ENCODE measurements at regions not wholly inside any gene's neighbourhood (a gene's known extent, or its start where the extent isn't known, plus 50 kb on each side); places are given as distances from the start of the nearest gene placed in this dataset.

- intact Hi-C loops (cut with DNase I), result no loop called here
- DNase-seq, result no peak
- ATAC-seq, result no peak
These were observed 284.5 kb upstream of the SEMA3A start for GRCh38 chr7:84479059-84479458.

- intact Hi-C loops (cut with DNase I), result no loop called here
- ATAC-seq, result no peak
- no peak for DNase-seq
These were observed 283.3 kb upstream of the SEMA3A start for GRCh38 chr7:84477786-84478478.

- intact Hi-C loops (cut with DNase I), result no loop called here
- ATAC-seq (no peak), DNase-seq (no peak)
These were observed 279.8 kb upstream of the SEMA3A start for GRCh38 chr7:84474436-84474835.

- intact Hi-C loops (cut with DNase I), result no loop called here
- no peak for ATAC-seq
- no peak for DNase-seq
These were observed 277.0 kb upstream of the SEMA3A start for GRCh38 chr7:84471576-84471975.

- ATAC-seq (no peak), DNase-seq (no peak)
- intact Hi-C loops (cut with DNase I), result no loop called here
These were observed 274.4 kb upstream of the SEMA3A start for GRCh38 chr7:84469034-84469433.

GRCh38 chr7:84462259-84462658 is 267.7 kb upstream of the SEMA3A start:
- ATAC-seq (no peak), DNase-seq (no peak)
- intact Hi-C loops (cut with DNase I), result no loop called here

GRCh38 chr7:84461093-84461492 is 266.5 kb upstream of the SEMA3A start:
- intact Hi-C loops (cut with DNase I), result no loop called here
- ATAC-seq, result no peak

GRCh38 chr7:84455788-84456187 is 261.2 kb upstream of the SEMA3A start:
- DNase-seq (no peak), ATAC-seq (no peak)
- intact Hi-C loops (cut with DNase I), result loop anchor here in 1 of 2 donors (10.0 kb wide), 1 partner anchor 481 kb away; no protein-coding TSS in a partner anchor

More at GRCh38 chr7:84461093-84461492, 266.5 kb upstream of the SEMA3A start:
- no peak for DNase-seq

GRCh38 chr7:84454174-84454959 is 259.8 kb upstream of the SEMA3A start:
- intact Hi-C loops (cut with DNase I), result loop anchor here in 1 of 2 donors (10.0 kb wide), 1 partner anchor 480 kb away; no protein-coding TSS in a partner anchor
- ATAC-seq, result no peak

GRCh38 chr7:84452618-84453017 is 258.0 kb upstream of the SEMA3A start:
- ATAC-seq, result no peak
- intact Hi-C loops (cut with DNase I), result loop anchor here in 1 of 2 donors (10.0 kb wide), 1 partner anchor 478 kb away; no protein-coding TSS in a partner anchor
- no peak for DNase-seq

More at GRCh38 chr7:84454174-84454959, 259.8 kb upstream of the SEMA3A start:
- no peak for DNase-seq

- ATAC-seq (no peak), DNase-seq (no peak)
- intact Hi-C loops (cut with DNase I), result loop anchor here in 1 of 2 donors (10.0 kb wide), 1 partner anchor 476 kb away; no protein-coding TSS in a partner anchor
These were observed 256.2 kb upstream of the SEMA3A start for GRCh38 chr7:84450772-84451171.

- DNase-seq (no peak), ATAC-seq (no peak)
- intact Hi-C loops (cut with DNase I), result no loop called here
These were observed 253.2 kb upstream of the SEMA3A start for GRCh38 chr7:84447636-84448293.

- intact Hi-C loops (cut with DNase I), result no loop called here
- ATAC-seq (no peak), DNase-seq (no peak)
These were observed 252.4 kb upstream of the SEMA3A start for GRCh38 chr7:84446991-84447480.

- ATAC-seq (no peak), DNase-seq (no peak)
- intact Hi-C loops (cut with DNase I), result no loop called here
These were observed 231.2 kb upstream of the SEMA3A start for GRCh38 chr7:84425702-84426259.

- intact Hi-C loops (cut with DNase I), result no loop called here
- DNase-seq (no peak), ATAC-seq (no peak)
These were observed 228.2 kb upstream of the SEMA3A start for GRCh38 chr7:84422790-84423189.

- intact Hi-C loops (cut with DNase I), result no loop called here
- DNase-seq, result no peak
These were observed 217.8 kb upstream of the SEMA3A start for GRCh38 chr7:84412161-84412969.

GRCh38 chr7:84399661-84400060 is 205.1 kb upstream of the SEMA3A start:
- intact Hi-C loops (cut with DNase I), result no loop called here
- no peak for ATAC-seq
- no peak for DNase-seq

More at GRCh38 chr7:84412161-84412969, 217.8 kb upstream of the SEMA3A start:
- no peak for ATAC-seq

GRCh38 chr7:84394219-84394618 is 199.6 kb upstream of the SEMA3A start:
- DNase-seq (no peak), ATAC-seq (no peak)
- intact Hi-C loops (cut with DNase I), result loop anchor here in 1 of 2 donors (5.0 kb wide), 1 partner anchor 52 kb away; no protein-coding TSS in a partner anchor

All from left cardiac atrium (tissue), 4 donors.